HPDE6-E6E7 (cell line): ENCODE measurements at regions not wholly inside any gene's neighbourhood (a gene's known extent, or its start where the extent isn't known, plus 50 kb on each side); places are given as distances from the start of the nearest gene placed in this dataset.

ENCODE experiments used
- DNase-seq: peaks from one replicate; pipeline ENCODE4 v3.0.0; 2011; ENCODE audit warnings: missing footprints; ENCODE audit errors: extremely low spot score

GRCh38 chr5:77948476-77948875, 172.3 kb upstream of the TBCA start:
- no peak for DNase-seq

GRCh38 chr5:77947041-77947428, 170.9 kb upstream of the TBCA start:
- no peak for DNase-seq

GRCh38 chr5:77946381-77947040, 170.4 kb upstream of the TBCA start:
- DNase-seq: no peak

GRCh38 chr5:77945874-77946273, 169.7 kb upstream of the TBCA start:
- DNase-seq: no peak

GRCh38 chr5:77944757-77945340, 168.7 kb upstream of the TBCA start:
- DNase-seq: no peak

- no peak for DNase-seq
Measured at GRCh38 chr5:77943851-77944250, 167.7 kb upstream of the TBCA start.

GRCh38 chr5:77942578-77943239, 166.6 kb upstream of the TBCA start:
- DNase-seq: no peak

GRCh38 chr5:77937015-77937908, 161.1 kb upstream of the TBCA start:
- no peak for DNase-seq

- DNase-seq: no peak
Measured at GRCh38 chr5:77936365-77936693, 160.2 kb upstream of the TBCA start.

- no peak for DNase-seq
Measured at GRCh38 chr5:77935506-77936364, 159.6 kb upstream of the TBCA start.

- DNase-seq: no peak
Measured at GRCh38 chr5:77928776-77929300, 152.7 kb upstream of the TBCA start.

- no peak for DNase-seq
Measured at GRCh38 chr5:77926337-77926736, 150.2 kb upstream of the TBCA start.

GRCh38 chr5:77925503-77925902, 149.4 kb upstream of the TBCA start:
- no peak for DNase-seq

- no peak for DNase-seq
Measured at GRCh38 chr5:77924081-77924480, 147.9 kb upstream of the TBCA start.

- DNase-seq: no peak
Measured at GRCh38 chr5:77923666-77924065, 147.5 kb upstream of the TBCA start.

- no peak for DNase-seq
Measured at GRCh38 chr5:77921094-77921768, 145.1 kb upstream of the TBCA start.

- no peak for DNase-seq
Measured at GRCh38 chr5:77920359-77921058, 144.4 kb upstream of the TBCA start.

GRCh38 chr5:77915346-77915745, 139.2 kb upstream of the TBCA start:
- DNase-seq: no peak

- DNase-seq: no peak
Measured at GRCh38 chr5:77912721-77913120, 136.6 kb upstream of the TBCA start.

- no peak for DNase-seq
Measured at GRCh38 chr5:77910602-77911188, 134.6 kb upstream of the TBCA start.
